Prostate gland (tissue), 2 donors: ENCODE measurements at regions not wholly inside any gene's neighbourhood (a gene's known extent, or its start where the extent isn't known, plus 50 kb on each side); places are given as distances from the start of the nearest gene placed in this dataset.

Experiments used
- POLR2A ChIP-seq: fragments of 450-650 bp; IDR thresholded peaks from one replicate; pipeline ENCODE4 v1.6.1; 2016; ENCODE audit warnings: antibody characterized with exemption, mild to moderate bottlenecking
- POLR2AphosphoS5 ChIP-seq: sonication (generic); formaldehyde crosslinking; IDR thresholded peaks from one replicate; pipeline ENCODE4 v1.6.1; 2017; ENCODE audit warnings: antibody characterized with exemption
- TF ChIP-seq, protein P1 (sequence below), 4 experiments: fragments of 200-600 bp in 2 of 4; fragments of 450-650 bp in 2 of 4; sonication (generic) in 2 of 4; IDR thresholded peaks; 1 replicate in 3 of 4; 2 replicates in 1 of 4; pipeline ENCODE4 v1.5.1; 2016 to 2019; ENCODE audit warnings: antibody characterized with exemption in 4 of 4, mild to moderate bottlenecking in 2 of 4, moderate library complexity in 2 of 4

DNA sequence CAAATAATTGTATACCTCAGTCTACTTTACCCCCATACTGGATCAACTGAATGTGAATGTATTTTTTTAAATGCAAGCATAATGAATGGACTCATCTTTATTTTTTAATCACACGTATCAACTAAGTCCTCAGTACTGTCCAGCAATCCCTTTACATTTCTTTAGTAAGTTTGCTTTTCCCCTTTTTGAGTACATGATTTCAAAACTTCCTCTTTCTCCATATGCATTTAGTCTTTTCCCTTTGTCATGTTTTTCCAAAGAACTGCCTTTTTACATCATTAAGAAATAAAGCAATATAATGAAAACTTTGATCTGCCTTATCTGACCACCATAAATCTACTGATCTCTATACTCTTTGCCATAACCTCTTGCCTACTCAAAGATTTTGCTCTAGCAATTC, 182.5 kb upstream of the AKR1E2 start:
- TF ChIP-seq POLR2AphosphoS5: no peak
- TF ChIP-seq, protein P1, sequence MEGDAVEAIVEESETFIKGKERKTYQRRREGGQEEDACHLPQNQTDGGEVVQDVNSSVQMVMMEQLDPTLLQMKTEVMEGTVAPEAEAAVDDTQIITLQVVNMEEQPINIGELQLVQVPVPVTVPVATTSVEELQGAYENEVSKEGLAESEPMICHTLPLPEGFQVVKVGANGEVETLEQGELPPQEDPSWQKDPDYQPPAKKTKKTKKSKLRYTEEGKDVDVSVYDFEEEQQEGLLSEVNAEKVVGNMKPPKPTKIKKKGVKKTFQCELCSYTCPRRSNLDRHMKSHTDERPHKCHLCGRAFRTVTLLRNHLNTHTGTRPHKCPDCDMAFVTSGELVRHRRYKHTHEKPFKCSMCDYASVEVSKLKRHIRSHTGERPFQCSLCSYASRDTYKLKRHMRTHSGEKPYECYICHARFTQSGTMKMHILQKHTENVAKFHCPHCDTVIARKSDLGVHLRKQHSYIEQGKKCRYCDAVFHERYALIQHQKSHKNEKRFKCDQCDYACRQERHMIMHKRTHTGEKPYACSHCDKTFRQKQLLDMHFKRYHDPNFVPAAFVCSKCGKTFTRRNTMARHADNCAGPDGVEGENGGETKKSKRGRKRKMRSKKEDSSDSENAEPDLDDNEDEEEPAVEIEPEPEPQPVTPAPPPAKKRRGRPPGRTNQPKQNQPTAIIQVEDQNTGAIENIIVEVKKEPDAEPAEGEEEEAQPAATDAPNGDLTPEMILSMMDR (IDR thresholded peaks at IDR 0.05): no peak
- TF ChIP-seq POLR2A: no peak
